ENCODE measurements at regions not wholly inside any gene's neighbourhood (a gene's known extent, or its start where the extent isn't known, plus 50 kb on each side); places are given as distances from the start of the nearest gene placed in this dataset.
"Not testable (repeated sequence)": the region's sequence is repeated elsewhere in the genome, so short reads cannot be mapped to it uniquely, and the experiment has no call there.

DNA sequence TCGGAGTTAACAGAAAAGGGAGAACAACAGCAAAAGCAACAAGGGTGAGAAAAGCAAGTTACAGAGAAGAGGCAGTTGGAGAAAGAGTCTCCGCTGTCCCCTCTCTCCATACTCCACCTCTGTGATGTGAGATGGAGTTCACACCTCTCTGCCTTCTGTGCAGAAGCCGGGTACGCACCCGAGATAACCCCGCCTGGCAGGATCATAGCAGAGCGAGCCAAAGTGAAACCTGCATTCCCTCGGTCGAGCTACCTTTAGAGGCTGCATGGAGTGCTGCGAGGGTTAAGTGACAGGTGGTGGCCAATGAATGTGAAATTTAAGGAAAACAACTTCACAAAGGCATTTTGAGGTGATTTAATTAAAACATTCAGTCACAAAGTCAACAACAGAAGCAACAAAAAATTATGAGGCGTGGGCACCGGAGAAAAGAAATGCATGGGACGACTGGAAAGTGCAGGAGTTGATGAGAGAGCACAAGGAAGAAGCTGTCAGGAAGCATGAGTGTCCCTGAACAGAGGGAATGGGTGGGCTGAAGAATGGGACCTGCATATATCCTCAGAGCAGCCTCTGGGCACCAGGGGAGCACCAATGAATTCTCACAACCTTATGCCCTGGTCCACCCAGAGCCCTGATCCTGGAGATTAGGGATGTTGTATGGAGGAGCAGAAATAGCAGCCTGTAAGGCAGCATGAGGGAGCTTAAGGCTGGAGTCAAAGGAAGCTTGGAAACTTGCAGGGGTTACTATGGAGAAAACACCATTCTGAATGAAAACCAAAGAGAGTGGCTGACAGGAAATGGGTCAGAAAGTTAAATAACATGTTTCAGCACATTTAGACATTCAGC, 208.3 kb downstream of the EMP1 start:
- Histone ChIP-seq H3K4me1 (ENCODE audit: control insufficient read depth, insufficient read depth, low read length) (peaks cover 11% of the 10 kb centered on the region), H3K9me3 (ENCODE audit: control insufficient read depth, low read length) (no peaks in the 10 kb centered on the region), H3K4me3 (ENCODE audit: low read length) (peak overlapping the region; percentile 15), H3K9ac (ENCODE audit: low read length) (peak overlapping the region; percentile 36), H3K27me3 (ENCODE audit: control insufficient read depth, insufficient read depth, low read length) (no peaks in the 10 kb centered on the region), H3K36me3 (ENCODE audit: control insufficient read depth, insufficient read depth, low read length) (no peaks in the 10 kb centered on the region)

DNA sequence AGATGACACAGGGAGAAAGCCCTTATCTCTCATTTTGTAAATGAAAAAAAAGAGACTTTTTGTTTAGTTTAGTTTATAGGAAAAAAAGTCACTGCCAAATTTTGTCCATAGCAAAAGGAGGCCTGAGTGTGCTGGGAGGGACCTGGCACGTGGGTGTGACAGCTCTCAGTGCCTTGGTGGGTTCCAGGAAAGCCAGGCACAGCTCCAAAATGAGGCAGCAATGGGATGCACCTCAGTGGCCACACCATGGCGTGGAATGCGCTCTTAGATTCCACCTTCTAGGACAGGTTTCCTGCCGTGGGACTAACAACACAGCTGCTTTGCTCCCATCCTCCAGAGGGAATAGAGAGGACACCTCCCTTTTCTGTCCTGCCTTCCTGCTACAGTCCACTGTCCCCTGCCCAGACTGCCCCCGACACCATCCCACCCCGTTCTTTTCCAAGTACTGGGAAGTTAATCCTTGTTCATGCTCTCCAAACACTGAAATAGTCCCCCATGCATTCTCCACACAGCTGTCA, 207.6 kb downstream of the EMP1 start:
- Histone ChIP-seq H3K9ac (ENCODE audit: low read length) (no peak overlapping the region), H3K4me3 (ENCODE audit: low read length) (no peak overlapping the region), H3K9me3 (ENCODE audit: control insufficient read depth, low read length) (no peaks in the 10 kb centered on the region), H3K27me3 (ENCODE audit: control insufficient read depth, insufficient read depth, low read length) (no peaks in the 10 kb centered on the region), H3K36me3 (ENCODE audit: control insufficient read depth, insufficient read depth, low read length) (no peaks in the 10 kb centered on the region), H3K4me1 (ENCODE audit: control insufficient read depth, insufficient read depth, low read length) (peaks cover 11% of the 10 kb centered on the region)

DNA sequence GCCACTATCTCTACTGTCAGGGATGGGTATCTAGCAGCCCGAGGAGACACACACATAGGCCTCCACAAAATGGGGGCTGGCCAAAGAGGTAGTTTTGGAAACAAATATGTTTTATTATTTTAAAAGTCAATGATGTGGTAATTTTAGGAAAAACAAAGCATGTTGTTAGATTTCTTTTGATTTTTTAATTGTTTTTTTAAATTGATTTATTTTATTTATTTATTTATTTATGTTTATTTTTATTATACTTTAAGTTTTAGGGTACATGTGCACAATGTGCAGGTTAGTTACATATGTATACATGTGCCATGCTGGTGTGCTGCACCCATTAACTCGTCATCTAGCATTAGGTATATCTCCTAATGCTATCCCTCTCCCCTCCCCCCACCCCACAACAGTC, 194.8 kb downstream of the EMP1 start:
- H3K9me3 ChIP-seq (ENCODE audit: control insufficient read depth, low read length); H3K36me3 ChIP-seq (ENCODE audit: control insufficient read depth, insufficient read depth, low read length); H3K27me3 ChIP-seq (ENCODE audit: control insufficient read depth, insufficient read depth, low read length); H3K9ac ChIP-seq (ENCODE audit: low read length); H3K4me3 ChIP-seq (ENCODE audit: low read length): not testable (repeated sequence)
- H3K4me1 ChIP-seq (ENCODE audit: control insufficient read depth, insufficient read depth, low read length): peaks cover 38% of the 10 kb centered on the region

DNA sequence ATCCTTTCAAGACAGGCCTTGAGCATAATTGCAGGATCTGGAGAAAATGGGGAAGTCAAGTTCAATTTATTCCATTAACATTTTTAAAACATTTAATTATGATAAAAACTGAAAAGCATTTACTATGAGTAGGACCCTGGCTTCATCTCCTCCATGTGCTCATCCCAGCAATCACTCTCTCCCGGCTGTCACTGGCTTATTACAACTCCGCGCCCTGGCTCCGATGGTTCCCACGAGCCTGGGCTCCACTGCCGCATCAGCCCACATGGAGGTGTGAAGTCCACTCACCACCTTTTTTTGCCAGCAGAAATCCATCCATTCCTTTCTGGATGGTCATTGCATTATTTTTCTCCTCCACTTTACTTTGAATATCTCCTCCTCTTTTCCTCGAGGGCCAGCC, 194.4 kb downstream of the EMP1 start:
- no peak overlapping the region for H3K4me3 ChIP-seq (ENCODE audit: low read length)
- peaks cover 43% of the 10 kb centered on the region for H3K4me1 ChIP-seq (ENCODE audit: control insufficient read depth, insufficient read depth, low read length)
- no peaks in the 10 kb centered on the region for H3K27me3 ChIP-seq (ENCODE audit: control insufficient read depth, insufficient read depth, low read length)
- H3K9me3 ChIP-seq (ENCODE audit: control insufficient read depth, low read length): no peaks in the 10 kb centered on the region
- no peak overlapping the region for H3K9ac ChIP-seq (ENCODE audit: low read length)
- no peaks in the 10 kb centered on the region for H3K36me3 ChIP-seq (ENCODE audit: control insufficient read depth, insufficient read depth, low read length)

GRCh38 chr12:13390381-13390861, 193.9 kb downstream of the EMP1 start:
- H3K9me3 ChIP-seq (ENCODE audit: control insufficient read depth, low read length): no peaks in the 10 kb centered on the region
- H3K9ac ChIP-seq (ENCODE audit: low read length): peak overlapping the region; percentile 45
- H3K4me3 ChIP-seq (ENCODE audit: low read length): no peak overlapping the region
- H3K27me3 ChIP-seq (ENCODE audit: control insufficient read depth, insufficient read depth, low read length): no peaks in the 10 kb centered on the region
- H3K36me3 ChIP-seq (ENCODE audit: control insufficient read depth, insufficient read depth, low read length): no peaks in the 10 kb centered on the region
- H3K4me1 ChIP-seq (ENCODE audit: control insufficient read depth, insufficient read depth, low read length): peaks cover 48% of the 10 kb centered on the region

- Histone ChIP-seq H3K36me3 (ENCODE audit: control insufficient read depth, insufficient read depth, low read length) (no peaks in the 10 kb centered on the region), H3K9me3 (ENCODE audit: control insufficient read depth, low read length) (no peaks in the 10 kb centered on the region), H3K4me1 (ENCODE audit: control insufficient read depth, insufficient read depth, low read length) (peaks cover 74% of the 10 kb centered on the region), H3K4me3 (ENCODE audit: low read length) (no peak overlapping the region), H3K27me3 (ENCODE audit: control insufficient read depth, insufficient read depth, low read length) (no peaks in the 10 kb centered on the region), H3K9ac (ENCODE audit: low read length) (peak overlapping the region; percentile 66)
These were observed 190.6 kb downstream of the EMP1 start for GRCh38 chr12:13387101-13387500.

- no peak overlapping the region for H3K4me3 ChIP-seq (ENCODE audit: low read length)
- H3K27me3 ChIP-seq (ENCODE audit: control insufficient read depth, insufficient read depth, low read length): no peaks in the 10 kb centered on the region
- no peaks in the 10 kb centered on the region for H3K36me3 ChIP-seq (ENCODE audit: control insufficient read depth, insufficient read depth, low read length)
- no peaks in the 10 kb centered on the region for H3K9me3 ChIP-seq (ENCODE audit: control insufficient read depth, low read length)
- peaks cover 80% of the 10 kb centered on the region for H3K4me1 ChIP-seq (ENCODE audit: control insufficient read depth, insufficient read depth, low read length)
- peak overlapping the region; percentile 66 for H3K9ac ChIP-seq (ENCODE audit: low read length)
These were observed 190.0 kb downstream of the EMP1 start for GRCh38 chr12:13386323-13387039.

DNA sequence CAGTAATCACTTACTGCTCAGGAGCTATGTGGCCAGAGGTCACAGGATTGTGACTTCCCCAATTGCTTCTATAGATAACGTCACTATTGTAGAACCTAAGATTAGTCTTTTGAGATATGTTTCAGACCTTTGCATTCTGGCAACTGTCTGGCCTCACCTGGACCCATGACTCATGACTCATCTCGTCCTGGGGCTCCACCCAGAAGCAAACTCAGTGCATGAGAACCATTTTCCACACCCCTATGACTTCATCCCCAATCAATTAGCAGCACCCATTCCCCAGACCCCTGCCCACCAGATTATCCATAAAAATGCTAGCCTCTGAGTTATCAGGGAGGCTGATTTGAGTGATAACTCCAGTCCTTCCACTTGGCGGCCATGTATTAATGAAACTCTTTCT, 186.9 kb downstream of the EMP1 start:
- Histone ChIP-seq H3K9me3 (ENCODE audit: control insufficient read depth, low read length) (no peaks in the 10 kb centered on the region), H3K36me3 (ENCODE audit: control insufficient read depth, insufficient read depth, low read length) (no peaks in the 10 kb centered on the region), H3K4me3 (ENCODE audit: low read length) (no peak overlapping the region), H3K27me3 (ENCODE audit: control insufficient read depth, insufficient read depth, low read length) (no peaks in the 10 kb centered on the region), H3K9ac (ENCODE audit: low read length) (peak overlapping the region; percentile 36), H3K4me1 (ENCODE audit: control insufficient read depth, insufficient read depth, low read length) (peaks cover 79% of the 10 kb centered on the region)

GRCh38 chr12:13380297-13380696, 183.8 kb downstream of the EMP1 start:
- H3K4me1 ChIP-seq (ENCODE audit: control insufficient read depth, insufficient read depth, low read length): peaks cover 72% of the 10 kb centered on the region
- H3K4me3 ChIP-seq (ENCODE audit: low read length): no peak overlapping the region
- no peaks in the 10 kb centered on the region for H3K36me3 ChIP-seq (ENCODE audit: control insufficient read depth, insufficient read depth, low read length)
- H3K9ac ChIP-seq (ENCODE audit: low read length): no peak overlapping the region
- H3K27me3 ChIP-seq (ENCODE audit: control insufficient read depth, insufficient read depth, low read length): no peaks in the 10 kb centered on the region
- H3K9me3 ChIP-seq (ENCODE audit: control insufficient read depth, low read length): no peaks in the 10 kb centered on the region

- peaks cover 76% of the 10 kb centered on the region for H3K4me1 ChIP-seq (ENCODE audit: control insufficient read depth, insufficient read depth, low read length)
- no peak overlapping the region for H3K4me3 ChIP-seq (ENCODE audit: low read length)
- no peaks in the 10 kb centered on the region for H3K9me3 ChIP-seq (ENCODE audit: control insufficient read depth, low read length)
- no peaks in the 10 kb centered on the region for H3K36me3 ChIP-seq (ENCODE audit: control insufficient read depth, insufficient read depth, low read length)
- H3K9ac ChIP-seq (ENCODE audit: low read length): no peak overlapping the region
- no peaks in the 10 kb centered on the region for H3K27me3 ChIP-seq (ENCODE audit: control insufficient read depth, insufficient read depth, low read length)
These were observed 183.1 kb downstream of the EMP1 start for GRCh38 chr12:13379531-13380188.

- Histone ChIP-seq H3K4me3 (ENCODE audit: low read length) (no peak overlapping the region), H3K36me3 (ENCODE audit: control insufficient read depth, insufficient read depth, low read length) (no peaks in the 10 kb centered on the region), H3K4me1 (ENCODE audit: control insufficient read depth, insufficient read depth, low read length) (peaks cover 69% of the 10 kb centered on the region), H3K27me3 (ENCODE audit: control insufficient read depth, insufficient read depth, low read length) (no peaks in the 10 kb centered on the region), H3K9ac (ENCODE audit: low read length) (no peak overlapping the region), H3K9me3 (ENCODE audit: control insufficient read depth, low read length) (no peaks in the 10 kb centered on the region)
These were observed 181.2 kb downstream of the EMP1 start for GRCh38 chr12:13377698-13378097.

All from mucosa of stomach (tissue), 1 donor.